NCI-H82 (cell line): ENCODE measurements at regions not wholly inside any gene's neighbourhood (a gene's known extent, or its start where the extent isn't known, plus 50 kb on each side); places are given as distances from the start of the nearest gene placed in this dataset.
"Not testable (repeated sequence)": the region's sequence is repeated elsewhere in the genome, so short reads cannot be mapped to it uniquely, and the experiment has no call there.

Source experiments
- DNase-seq: peaks from one replicate; lab custom pipeline; 2025; lab: John Stamatoyannopoulos, UW

DNA sequence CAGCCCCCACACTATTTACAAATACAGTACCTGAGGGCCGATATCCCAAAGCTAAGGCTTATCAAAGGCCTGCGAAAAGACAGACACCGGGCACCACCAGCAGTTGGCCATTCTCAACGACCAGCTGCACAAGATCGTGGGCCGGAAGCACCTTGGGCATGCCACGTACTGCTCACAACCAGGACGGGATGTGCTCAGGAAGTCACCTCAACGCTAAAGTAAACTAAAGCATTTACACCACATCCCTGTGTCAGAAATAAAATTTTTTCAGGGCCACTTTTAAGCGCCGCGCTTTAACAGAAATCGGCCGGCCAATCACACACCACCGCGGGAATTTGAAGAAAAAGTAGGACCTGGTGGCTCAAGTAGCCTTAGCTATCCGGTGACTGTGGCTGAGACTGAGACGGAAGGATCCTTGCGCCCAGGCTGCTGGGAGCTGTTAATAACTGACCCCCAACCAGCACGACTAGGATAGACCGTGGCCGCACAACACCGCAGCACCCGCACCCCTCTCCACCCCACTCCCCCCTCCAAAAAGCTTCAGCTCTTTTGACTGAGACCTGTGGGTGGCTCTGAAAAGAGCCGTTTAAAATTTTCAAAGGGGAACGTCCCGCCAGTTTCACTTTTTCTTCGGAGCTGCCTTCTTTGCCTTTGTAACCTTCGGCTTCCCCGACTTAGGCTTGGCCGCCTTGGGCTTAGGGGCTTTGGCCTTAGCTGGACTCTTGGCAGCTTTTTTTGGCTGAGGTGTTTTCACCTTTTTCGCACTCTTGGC, 131.2 kb upstream of the BTN3A2 start:
- DNase-seq: peak; percentile 64

DNA sequence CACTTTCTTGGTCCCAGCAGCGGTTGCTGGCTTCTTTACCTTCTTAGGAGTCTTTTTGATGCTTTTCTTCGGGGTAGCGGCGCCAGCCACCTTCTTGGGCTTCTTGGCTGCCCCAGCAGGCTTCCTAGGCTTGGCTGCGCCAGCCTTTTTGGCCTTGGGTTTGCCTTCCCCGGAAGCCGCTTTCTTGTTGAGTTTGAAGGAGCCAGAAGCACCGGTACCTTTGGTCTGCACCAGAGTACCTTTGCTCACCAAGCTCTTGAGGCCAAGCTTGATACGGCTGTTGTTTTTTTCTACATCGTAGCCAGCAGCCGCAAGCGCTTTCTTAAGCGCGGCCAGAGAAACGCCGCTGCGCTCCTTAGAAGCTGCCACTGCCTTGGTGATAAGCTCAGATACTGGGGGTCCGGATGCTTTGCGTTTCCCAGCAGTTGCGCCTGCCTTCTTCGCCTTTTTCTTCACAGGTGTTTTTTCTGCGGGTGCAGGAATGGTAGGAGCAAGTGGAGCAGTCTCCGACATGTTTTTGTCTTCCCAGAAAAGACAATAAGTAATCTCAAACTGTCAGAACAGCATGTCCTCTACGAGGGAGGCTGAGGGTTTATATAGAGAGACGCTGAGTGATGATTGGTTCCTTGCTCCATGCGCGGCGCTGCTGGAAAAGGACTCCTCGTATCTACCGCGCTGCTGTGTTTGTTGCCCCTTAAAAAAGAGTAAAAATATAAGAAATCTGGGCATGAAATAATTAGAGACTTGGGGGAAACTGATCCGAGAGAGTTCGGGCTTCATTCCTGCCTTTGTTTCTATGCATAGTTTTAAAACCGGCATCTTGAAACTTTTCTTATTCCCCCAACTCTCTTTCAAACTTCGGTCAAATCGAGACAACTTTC, 130.3 kb upstream of the BTN3A2 start:
- DNase-seq: peak; percentile 92

DNA sequence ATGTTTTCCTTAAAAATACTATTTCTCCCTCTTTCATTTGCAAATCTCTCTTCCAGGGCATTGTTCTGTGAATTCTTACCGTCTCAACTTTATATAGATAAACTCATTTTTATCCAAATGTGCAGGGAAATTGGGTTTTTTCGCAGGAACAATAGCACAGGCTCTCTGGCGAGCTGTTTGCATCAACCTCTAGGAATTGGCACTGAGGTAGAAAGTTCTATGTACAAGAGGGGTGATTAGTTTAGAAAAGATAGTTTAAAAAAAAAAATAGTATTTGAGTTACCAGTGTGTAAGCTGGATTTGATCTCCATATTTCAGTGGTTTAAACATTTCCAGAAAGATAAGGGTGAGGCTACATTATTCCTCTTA, 129.7 kb upstream of the BTN3A2 start:
- peak; percentile 21 for DNase-seq

DNA sequence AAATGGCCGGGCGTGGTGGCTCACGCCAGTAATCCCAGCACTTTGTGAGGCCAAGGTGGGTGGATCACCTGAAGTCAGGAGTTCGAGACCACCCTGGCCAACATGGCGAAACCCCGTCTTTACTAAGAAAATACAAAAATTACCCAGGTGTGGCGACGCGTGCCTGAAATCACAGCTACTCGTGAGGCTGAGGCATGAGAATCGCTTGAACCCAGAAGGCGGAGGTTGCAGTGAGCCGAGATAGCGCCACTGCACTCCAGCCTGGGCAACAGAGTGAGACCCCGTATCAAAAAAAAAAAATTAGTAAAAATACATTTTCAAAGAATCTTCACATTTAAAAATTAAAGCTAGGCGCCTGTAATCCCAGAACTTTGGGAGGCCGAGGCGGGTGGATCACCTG, 125.6 kb upstream of the BTN3A2 start:
- not testable (repeated sequence) for DNase-seq

DNA sequence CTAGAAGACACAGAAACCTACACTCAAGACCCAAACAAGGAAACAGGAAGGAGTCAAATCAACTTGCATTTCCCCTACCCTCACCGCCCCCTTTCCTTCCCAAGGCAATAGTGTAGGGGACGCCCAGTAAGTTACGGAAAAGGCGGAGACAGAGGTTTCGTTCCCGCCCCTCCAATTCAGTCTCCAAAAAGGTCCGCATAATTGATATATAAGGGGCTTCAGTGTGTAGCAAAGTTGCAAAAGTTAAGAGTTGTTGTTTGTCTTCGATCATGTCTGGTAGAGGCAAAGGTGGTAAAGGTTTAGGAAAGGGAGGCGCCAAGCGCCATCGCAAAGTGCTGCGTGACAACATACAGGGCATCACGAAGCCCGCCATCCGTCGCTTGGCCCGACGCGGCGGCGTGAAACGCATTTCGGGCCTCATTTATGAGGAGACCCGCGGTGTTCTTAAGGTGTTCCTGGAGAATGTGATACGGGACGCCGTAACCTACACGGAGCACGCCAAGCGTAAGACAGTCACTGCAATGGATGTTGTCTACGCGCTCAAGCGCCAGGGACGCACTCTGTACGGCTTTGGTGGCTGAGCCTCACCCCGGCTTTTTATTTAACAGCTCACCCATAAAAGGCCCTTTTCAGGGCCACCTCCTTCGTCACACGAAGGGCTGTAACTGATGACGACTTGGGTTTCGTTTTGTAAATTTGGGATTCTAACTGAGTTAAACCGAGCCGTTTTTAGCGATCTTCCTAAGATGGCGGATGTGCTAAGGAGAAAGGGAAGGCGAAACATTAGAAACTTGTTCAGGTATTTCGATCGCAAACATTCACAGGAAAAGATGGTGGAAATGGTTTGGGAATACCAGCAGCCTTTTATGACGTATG, 124.6 kb upstream of the BTN3A2 start:
- DNase-seq: no peak

DNA sequence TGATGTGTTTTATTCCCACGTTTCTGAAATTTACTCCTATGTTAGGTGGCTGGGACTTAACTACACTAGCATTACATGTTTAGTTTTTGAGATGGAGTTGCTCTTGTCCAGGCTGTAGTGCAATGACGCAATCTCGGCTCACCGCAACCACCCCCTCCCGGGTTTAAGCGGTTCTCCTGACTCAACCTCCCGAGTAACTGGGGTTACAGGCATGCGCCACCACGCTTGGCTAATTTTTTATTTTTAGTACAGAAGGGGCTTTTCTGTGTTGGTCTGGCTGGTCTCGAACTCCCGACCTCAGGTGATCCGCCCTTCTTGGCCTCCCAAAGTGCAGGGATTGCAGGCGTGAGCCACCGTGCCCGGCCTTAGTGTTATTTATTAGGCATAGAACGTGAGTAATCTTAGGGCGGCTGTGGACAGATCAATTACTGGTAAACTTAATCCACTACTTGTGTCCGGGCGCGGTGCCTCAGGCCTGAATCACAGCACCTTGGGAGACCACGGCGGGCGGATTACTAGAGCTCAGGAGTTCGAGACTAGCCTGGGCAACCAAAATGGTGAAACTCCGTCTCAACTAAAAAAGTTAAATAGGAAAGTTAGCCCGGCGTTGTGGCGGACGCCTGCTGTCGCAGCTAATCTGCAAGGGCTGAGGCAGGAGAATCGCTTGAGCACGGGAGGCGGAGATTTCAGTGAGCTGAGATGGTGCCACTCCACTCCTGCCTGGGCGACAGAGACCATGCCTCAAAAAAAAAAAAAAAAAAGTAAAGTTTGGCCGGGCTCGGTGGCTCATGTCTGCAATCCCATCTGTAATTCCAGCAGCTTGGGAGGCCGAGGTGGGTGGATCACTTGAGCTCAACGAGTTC, 123.7 kb upstream of the BTN3A2 start:
- no peak for DNase-seq

DNA sequence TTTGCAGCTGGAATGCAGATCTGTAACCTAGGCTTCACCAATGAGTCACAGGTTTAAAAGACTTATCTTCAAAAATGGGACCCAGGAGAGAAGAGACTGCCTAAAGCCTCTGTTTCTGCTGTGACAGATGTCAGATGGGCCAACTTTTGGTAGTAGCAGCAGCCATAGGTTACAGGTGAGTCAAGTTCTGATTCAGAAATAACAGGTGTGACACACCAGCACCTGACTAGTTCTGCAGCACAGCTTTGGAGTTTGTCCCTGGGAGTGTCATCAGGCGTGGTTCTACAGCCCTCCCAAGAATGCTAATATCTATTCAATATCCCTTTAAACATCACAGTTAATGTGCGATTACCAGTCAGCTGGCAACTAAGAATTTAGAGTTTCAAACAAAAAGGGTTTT, 121.9 kb upstream of the BTN3A2 start:
- DNase-seq: no peak

DNA sequence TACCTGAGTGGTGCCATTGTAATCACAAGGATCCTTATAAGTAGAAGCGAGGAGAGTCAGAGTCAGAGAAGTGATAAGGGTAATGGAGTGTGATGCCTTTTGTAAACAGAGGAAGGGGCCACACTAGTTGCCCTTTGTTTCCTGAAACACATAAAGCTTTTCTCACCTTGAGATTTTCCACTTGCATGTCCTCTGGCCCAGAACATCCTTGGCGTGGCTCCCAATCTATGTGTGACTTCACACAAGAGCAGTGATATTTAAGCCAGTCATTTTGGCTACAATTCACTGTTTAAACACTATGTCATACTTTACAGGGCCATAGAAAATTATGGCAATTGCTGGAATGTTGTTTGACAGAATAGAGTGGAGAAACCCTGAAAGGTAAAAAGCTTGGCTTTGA, 121.2 kb upstream of the BTN3A2 start:
- no peak for DNase-seq

DNA sequence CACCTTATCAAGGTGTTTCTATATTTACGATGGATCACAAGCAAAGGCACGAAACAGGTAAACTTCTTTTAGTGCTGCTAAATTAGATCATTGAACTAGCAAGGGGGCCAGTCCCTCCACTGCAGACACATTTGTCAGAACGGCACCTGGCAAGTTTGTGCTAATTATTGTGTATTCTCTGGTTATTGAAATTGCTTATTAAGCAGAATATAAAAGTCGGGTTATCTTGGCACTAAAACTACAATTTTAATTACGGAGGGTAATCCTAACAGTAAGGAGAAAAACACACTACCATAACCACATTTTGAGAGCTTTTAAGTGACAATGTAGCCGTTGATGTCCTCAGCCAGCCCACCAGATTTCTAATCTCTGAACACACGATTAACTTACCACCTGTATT, 118.9 kb upstream of the BTN3A2 start:
- no peak for DNase-seq

DNA sequence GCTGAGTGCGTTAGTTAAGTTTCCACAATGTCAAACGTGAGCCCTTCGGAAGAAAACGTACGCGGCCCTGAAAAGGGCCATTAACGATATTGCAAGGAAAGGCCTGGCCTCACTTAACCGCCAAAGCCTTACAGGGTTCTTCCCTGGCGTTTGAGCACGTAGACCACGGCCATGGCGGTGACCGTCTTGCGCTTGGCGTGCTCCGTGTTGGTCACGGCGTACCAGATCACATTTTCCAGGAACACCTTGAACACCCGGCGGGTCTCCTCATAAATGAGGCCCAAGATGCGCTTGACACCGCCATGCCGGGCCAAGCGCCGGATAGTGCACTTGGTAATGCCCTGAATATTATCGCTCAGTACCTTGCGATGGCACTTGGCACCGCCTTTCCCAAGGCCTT, 118.4 kb upstream of the BTN3A2 start:
- DNase-seq: no peak

DNA sequence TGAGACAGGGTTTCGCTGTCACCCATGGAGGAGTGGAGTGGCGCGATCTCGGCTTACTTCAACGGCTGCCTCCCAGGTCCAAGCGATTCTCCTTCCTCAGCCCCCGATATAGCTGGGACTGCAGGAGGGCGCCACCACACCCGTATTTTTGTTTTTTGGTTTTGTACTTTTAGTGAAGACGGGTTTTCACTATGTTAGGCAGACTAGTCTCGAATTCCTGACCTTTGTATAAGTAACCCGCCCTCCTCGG, 115.4 kb upstream of the BTN3A2 start:
- no peak for DNase-seq

DNA sequence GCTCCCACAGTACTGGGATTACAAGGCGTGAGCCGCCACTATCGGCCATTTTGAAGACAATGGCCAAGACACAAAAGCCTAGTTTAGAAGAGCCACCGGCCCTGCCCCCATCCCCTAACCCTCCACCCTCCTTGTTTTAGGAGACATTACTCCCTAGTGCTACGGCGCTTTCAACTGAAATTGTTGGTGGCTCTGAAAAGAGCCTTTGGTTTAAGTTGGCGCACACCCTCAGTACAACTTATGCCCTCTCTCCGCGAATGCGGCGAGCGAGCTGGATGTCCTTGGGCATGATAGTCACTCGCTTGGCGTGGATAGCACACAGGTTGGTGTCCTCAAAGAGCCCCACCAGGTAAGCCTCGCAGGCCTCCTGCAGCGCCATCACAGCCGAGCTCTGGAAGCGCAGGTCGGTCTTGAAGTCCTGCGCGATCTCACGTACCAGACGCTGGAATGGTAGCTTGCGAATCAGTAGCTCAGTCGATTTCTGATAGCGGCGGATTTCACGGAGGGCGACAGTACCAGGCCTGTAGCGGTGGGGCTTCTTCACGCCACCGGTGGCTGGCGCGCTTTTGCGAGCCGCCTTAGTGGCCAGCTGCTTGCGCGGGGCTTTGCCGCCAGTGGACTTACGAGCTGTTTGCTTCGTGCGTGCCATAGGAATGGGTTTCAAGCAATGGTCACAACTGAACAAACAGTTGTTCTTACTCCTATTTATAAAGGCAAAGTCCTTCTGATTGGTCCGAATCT, 114.9 kb upstream of the BTN3A2 start:
- no peak for DNase-seq

DNA sequence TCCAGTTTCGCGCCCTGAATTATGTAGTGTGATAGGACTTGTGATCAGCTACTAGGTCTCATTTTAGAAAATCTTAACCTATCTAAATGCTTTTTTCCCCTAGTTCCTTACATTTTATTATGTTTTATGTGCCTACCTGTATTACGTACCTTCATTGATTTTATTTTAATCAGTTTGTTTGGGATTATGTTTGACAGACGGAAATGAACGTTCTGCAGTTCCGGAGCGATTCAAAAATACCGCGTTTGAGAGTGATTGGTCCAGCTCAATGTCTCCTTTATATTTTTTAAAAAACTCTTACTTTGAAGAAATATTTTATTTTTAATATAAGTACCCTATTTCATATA, 114.3 kb upstream of the BTN3A2 start:
- DNase-seq: no peak

DNA sequence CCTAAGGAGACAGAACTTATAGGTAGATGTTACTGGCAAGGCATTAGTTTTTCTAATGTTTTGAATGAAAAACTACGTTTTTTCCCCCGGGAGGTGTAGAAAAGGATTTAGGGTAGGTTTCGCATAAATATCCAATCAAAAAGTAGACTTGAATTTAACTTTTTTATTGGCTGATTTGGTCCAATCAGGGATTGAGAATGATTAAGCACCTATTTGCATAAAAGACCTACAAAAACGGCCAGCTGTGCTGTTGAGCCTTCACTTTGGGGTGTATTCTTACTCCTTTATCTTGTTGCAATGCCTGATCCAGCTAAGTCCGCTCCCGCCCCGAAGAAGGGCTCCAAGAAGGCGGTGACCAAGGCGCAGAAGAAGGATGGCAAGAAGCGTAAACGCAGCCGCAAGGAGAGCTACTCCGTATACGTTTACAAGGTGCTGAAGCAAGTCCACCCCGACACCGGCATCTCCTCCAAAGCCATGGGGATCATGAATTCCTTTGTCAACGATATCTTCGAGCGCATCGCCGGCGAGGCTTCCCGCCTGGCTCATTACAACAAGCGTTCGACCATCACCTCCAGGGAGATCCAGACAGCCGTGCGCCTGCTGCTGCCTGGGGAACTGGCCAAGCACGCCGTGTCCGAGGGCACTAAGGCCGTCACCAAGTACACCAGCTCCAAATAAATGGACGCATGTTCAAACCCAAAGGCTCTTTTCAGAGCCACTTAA, 113.5 kb upstream of the BTN3A2 start:
- DNase-seq: no peak

DNA sequence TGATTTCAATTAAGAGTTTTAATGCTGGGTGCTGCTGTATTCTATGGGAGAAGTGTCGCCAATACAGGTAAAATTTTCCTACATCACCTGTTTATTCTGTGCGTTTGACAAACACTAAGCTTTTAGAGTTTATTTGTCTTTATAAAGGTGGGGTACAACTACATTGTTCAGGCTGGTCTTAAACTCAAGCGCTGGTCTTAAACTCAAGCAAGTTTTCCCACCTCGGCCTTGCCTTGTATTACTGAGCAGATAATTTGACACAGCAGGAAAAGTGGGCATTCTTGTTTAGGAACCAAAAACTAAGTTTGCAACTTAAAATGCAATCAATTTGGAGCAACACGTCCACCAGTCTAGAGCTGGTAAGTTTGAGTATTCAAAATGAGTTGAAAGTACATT, 112.9 kb upstream of the BTN3A2 start:
- no peak for DNase-seq

DNA sequence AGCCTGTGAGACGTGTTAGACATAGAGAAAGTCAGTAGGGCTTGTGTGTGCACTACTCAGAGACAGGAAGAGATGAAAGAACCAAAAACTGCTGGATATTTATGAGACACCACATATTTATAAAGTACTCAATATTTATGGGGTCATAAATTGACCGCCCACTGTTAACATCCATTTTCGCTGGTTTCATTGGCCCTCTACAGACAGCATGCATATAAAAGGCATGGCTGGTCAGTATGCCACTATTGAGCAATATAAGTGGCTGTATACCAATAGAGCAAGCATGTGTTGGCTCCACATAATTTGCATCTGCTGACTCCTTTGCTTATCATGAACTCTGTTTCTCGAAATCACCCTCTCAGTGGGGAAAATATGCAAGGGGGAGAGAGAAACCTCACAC, 110.3 kb upstream of the BTN3A2 start:
- no peak for DNase-seq

DNA sequence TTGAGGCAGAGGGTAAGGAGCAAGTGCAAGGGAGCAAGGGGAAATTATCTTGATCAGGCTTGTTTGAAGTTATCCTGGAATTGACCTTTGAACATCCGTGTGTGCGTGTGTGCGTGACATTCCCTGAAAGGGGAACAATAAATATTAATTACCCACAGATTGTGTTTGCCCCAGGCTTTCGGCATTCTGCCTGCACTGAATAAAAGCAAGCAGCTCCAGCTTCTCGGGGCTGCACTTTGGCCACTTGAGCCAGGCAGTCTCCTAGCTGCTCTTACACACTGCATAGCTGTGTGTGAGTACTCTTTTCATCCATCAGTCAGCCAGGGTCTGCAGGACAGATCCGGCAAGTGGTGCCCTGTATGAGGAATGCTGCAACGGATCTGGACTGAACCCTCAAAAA, 107.7 kb upstream of the BTN3A2 start:
- DNase-seq: no peak

DNA sequence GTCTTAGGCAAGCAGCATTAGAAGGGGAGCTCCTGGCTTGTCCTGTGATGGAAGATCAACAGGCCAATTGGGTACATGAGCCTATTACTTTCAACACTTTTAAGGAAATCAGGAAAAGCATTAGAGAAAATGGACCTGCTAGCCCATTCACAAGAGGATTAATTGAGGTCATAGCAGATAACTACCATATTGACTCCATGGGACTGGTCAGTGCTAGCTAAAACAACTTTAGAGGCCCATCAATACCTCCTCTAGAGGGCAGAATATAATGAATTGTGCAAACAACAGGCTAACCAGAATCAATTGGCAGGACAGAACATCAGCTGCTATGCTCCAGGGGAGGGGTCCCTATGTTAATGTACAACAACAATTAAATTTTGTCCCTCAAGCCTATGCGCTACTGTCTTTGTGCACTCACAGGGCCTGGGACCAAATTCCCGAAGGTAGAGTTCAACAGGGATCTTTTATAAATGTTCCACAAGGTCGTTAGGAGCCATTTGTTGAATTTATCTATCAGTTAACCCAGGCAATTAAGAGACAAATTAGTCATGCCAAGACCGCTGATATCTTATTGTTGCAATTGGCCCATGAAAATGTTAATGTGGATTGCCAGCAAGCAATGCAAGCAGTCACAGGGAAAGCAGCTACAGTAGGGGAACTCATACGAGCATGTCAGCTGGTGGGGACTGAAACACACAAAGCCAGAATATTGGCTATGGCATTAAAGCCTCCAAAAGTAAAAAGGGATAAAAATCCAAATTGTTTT, 106.6 kb upstream of the BTN3A2 start:
- DNase-seq: peak; percentile 8

DNA sequence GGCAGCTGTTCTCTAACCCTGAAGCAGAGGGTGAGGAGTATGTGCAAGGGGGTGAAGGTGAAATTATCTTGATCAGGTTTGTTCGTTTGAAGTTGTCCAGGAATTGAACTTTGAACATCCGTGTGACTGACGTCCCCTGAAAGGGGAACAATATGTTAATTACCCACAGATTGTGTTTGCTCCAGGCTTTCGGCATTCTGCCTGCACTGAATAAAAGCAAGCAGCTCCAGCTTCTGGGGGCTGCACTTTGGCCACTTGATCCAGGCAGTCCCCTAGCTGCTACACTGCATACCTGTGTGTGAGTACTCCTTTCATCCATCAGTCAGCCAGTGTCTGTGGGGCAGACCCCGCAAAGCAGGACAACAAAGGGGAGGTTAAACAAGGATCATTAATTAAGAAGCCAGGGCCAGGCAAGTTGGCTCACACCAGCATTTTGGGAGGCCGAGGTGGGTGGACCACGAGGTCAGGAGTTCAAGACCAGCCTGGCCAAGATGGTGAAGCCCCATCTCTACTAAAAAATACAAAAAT, 104.8 kb upstream of the BTN3A2 start:
- no peak for DNase-seq
